ENCODE measurements at regions not wholly inside any gene's neighbourhood (a gene's known extent, or its start where the extent isn't known, plus 50 kb on each side); places are given as distances from the start of the nearest gene placed in this dataset.

GRCh38 chr6:170206317-170206621 is 84.6 kb downstream of the DLL1 start:
- Histone ChIP-seq H3K4me1 (replicated peaks in 1 of 4; ENCODE audit: control insufficient read depth in 3 of 4, insufficient read depth in 4 of 4, low read length in 3 of 4) (no peaks in the 10 kb centered on the region), H3K9ac (replicated peaks in 1 of 4; ENCODE audit: extremely low read depth in 1 of 4, low read depth in 3 of 4, low read length in 3 of 4) (no peak overlapping the region), H3K56ac (replicated peaks; ENCODE audit: insufficient read length, low read depth, low read length) (no peak overlapping the region), H3K27ac (ENCODE audit: low read depth, low read length) (no peak overlapping the region), H4K91ac (replicated peaks; ENCODE audit: insufficient read length, low read length) (peak overlapping the region; percentile 84), H3K27me3 (replicated peaks in 1 of 4; ENCODE audit: control insufficient read depth in 3 of 4, extremely low read depth in 1 of 4, insufficient read depth in 3 of 4, low read length in 3 of 4) (no peaks in the 10 kb centered on the region; a peak in 1 of 7 replicates), H2BK5ac (ENCODE audit: low read depth, low read length) (no peak overlapping the region; the same call in 1 of the 2 replicates), H3K23me2 (ENCODE audit: low read depth, low read length) (no peaks in the 10 kb centered on the region; the same call in 1 of the 2 replicates), H3K4me3 (ENCODE audit: extremely low read depth in 1 of 4, insufficient read depth in 2 of 4, low read depth in 3 of 4, low read length in 4 of 4) (no peak overlapping the region), H3K18ac (ENCODE audit: extremely low read depth, low read length) (no peak overlapping the region), H3K4me2 (ENCODE audit: insufficient read depth in 1 of 2, low read depth in 2 of 2, low read length in 2 of 2) (no peak overlapping the region), H4K8ac (ENCODE audit: extremely low read depth, insufficient read depth, low read length) (no peak overlapping the region), H4K20me1 (replicated peaks in 1 of 2; ENCODE audit: control insufficient read depth in 1 of 2, insufficient read depth in 2 of 2, low read length in 2 of 2) (peaks cover 0 to 5% of the 10 kb centered on the region in 2 experiments), H2BK12ac (ENCODE audit: low read depth, low read length) (0 out of 2 replicates have a peak overlapping the region, but pooled peaks have one; percentile 1), H3K9me3 (ENCODE audit: insufficient read depth in 2 of 2, low read depth in 1 of 2, low read length in 1 of 2) (peaks cover 0 to 6% of the 10 kb centered on the region in 2 experiments; a peak in 1 of 4 replicates), H2AK5ac (ENCODE audit: low read depth, low read length) (peak overlapping the region; percentile 71), H2BK15ac (ENCODE audit: low read length) (no peak overlapping the region), H4K5ac (ENCODE audit: insufficient read length, low read depth, low read length) (no peak overlapping the region), H3K23ac (ENCODE audit: insufficient read length) (peak overlapping the region; percentile 86), H2BK20ac (ENCODE audit: low read length) (0 out of 2 replicates have a peak overlapping the region, but pooled peaks have one; percentile 23), H2AFZ (ENCODE audit: low read length) (no peak overlapping the region), H3K4ac (replicated peaks; ENCODE audit: insufficient read length, low read depth, low read length) (peak overlapping the region; percentile 6), H2BK120ac (replicated peaks; ENCODE audit: low read depth, low read length) (no peak overlapping the region), H3K79me2 (ENCODE audit: control insufficient read depth in 1 of 2, insufficient read depth in 2 of 2, low read length in 2 of 2) (no peaks in the 10 kb centered on the region), H3K14ac (ENCODE audit: insufficient read length) (no peak overlapping the region), H3K79me1 (ENCODE audit: low read depth, low read length) (no peaks in the 10 kb centered on the region; the same call in 1 of the 2 replicates), H3K36me3 (ENCODE audit: control insufficient read depth in 2 of 4, insufficient read depth in 4 of 4, low read length in 3 of 4) (no peaks in the 10 kb centered on the region)
- FAIRE-seq (no peak), DNase-seq (ENCODE audit: low read depth in 1 of 2, low spot score in 2 of 2) (no peak)
- POLR2A ChIA-PET (ENCODE audit: partially characterized antibody): no interaction called here
- 92% methylated on average over 4 of the region's 4 CpGs; no CpG with 5 or more reads in 1 of the 2 experiments for WGBS, 2 experiments (ENCODE audit: extremely low coverage in 1 of 2, insufficient coverage in 1 of 2, insufficient read length in 1 of 2, insufficient replicate concordance in 2 of 2, low coverage in 1 of 2, low lambda C conversion rate in 2 of 2, missing lambda C conversion rate in 1 of 2)
- CTCF ChIA-PET (ENCODE audit: partially characterized antibody): interaction anchor here (1.6 kb wide), 1 partner anchor 375 kb away, joined by 5 read pairs; no protein-coding TSS in a partner anchor
- TF ChIP-seq YY1 (IDR thresholded peaks at IDR 0.05; ENCODE audit: low read depth, low read length) (no peak), MAX (IDR thresholded peaks at IDR 0.05) (no peak)

Data from H1 (cell line).